ENCODE measurements at regions not wholly inside any gene's neighbourhood (a gene's known extent, or its start where the extent isn't known, plus 50 kb on each side); places are given as distances from the start of the nearest gene placed in this dataset.

DNA sequence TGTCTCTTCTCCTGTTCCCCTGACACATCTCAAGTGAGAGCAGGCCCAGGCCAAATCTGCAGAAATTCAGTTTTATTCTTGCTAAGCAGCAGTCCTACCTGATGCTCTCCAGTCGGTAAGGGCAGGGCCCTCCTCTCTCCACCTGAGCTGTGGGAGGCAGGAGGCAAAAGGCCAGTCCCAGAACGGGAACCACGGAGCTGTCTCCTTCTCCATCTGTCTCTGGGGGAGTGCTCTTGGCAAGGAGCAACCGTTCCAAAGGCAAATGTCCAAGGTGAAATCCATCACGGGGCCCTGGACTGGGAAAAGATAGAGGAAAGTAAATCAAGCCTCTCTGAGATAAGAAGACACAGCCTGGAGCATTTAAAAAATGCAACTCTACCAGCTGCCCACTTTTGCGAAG, 65.2 kb upstream of the CDON start:
- DNase-seq, result no peak

DNA sequence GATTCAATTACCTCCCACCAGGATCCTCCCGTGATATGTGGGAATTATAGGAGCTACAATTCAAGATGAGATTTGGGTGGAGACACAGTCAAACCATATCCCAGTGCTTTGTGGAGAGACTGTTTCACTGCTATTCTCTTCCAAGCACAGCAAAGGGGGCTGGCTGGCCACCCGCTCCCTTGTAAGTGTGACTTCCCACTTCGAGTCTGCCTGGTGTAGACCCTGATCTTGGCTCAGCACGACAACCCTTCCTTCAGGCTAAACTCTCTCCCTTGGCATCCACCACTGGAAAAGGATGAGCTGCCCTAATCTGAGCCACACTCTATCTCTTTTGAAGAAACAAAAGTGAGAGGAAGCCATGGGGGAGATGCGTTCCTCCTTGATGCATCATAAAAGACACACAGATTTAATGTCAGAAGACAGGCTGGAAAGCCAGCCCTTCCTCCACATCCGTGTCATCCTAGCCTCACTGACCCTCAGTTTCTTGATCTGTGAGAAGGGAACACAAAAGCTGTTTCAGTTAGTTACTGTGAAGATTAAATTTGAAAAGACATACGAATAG, 64.7 kb upstream of the CDON start:
- no peak for DNase-seq

DNA sequence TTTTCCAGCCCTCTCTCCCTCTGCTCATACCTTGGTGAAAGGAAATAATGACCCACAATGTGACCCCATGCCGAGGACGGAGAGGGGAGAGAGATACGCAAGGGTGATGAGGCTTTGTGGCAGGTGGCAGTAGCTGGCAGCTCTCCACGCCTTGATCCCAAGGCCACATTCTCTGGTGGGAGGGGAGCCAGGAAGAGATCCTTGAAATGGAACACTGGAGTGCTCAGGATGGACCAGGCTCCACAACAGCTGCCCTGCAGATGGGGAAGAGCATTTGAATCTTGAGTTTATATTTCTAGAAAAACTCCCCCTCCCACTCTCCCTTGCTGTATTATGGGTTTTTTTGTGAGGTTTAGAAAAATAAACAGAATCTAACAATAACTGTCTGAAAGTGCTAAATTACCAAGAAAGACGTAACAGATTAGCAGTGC, 61.6 kb upstream of the CDON start:
- DNase-seq, result no peak

DNA sequence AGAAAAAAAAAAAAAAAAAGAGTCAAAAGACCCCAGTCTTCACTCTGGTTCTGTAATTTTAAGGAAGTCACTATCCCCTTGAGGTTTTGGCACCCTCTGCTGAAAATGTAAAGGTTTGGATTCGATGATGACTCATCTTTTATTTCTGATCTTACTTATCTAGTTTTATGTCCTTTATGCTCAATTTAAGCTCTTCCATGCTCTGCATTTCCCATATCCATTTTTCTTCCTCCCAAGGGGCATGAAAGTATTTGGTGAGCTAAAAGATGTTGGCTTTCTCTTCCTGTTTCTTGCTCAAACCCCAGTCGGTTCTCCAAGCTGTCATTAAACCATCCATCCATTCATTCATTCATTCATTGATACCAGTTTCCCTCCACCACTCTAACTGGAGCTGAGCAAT, 61.0 kb upstream of the CDON start:
- DNase-seq, result no peak

DNA sequence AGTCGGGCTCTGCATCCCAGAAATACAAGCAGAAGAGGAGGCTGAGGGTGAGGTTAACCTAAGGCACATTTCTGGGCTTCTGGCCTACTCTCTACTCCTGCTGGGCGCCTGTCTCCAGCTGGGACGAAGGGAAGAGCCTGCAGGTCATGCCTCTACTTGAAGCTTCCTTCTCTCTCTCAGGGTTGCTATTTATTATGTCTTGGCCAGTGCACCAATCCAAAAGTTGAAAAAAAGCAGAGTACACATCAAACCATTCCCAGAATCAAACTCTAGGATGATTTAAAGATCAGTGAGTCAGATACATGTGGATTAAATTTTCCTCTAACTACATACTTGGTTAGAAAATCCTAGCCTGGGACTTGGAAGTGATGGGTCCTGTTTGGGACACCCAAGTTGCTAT, 60.2 kb upstream of the CDON start:
- no peak for DNase-seq

DNA sequence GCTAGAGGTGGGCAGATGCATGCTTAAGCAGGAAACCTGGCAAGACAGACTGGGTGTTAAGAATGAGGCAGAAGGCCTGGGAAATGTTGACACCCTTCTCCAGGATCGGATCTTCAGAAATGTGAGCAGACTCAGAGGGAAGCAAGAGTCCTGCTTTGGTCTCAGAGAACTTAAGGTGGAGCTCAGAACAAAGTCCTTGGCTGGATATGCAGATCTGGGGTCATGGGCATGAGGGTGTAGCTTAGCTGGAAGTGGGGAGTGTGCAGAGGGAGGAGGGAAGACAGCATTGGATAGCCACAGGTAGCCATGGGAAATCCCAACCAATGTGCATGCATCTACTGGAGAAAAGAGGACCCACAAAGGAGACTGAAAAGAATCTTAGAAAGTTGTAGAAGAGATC, 58.6 kb upstream of the CDON start:
- DNase-seq, result no peak

DNA sequence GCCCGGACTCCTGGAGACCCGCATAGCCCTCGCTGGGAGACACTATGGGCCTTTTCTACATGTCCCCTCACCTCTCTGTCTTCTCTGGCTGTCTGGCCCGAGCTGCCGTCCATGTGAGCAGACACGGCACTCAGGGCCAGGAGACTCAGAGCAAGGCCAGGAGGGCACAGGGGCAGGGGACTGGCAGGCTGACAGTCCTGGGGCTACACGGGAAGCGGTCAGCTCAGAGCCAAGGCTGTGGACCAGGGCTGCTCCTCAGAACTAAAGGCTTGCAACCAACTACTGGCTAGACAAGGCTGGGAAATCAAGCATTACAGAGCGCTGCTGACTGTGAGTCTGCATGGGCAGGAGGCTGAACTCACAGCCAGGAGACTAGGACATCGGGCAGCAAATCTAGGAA, 56.1 kb upstream of the CDON start:
- DNase-seq, result no peak

DNA sequence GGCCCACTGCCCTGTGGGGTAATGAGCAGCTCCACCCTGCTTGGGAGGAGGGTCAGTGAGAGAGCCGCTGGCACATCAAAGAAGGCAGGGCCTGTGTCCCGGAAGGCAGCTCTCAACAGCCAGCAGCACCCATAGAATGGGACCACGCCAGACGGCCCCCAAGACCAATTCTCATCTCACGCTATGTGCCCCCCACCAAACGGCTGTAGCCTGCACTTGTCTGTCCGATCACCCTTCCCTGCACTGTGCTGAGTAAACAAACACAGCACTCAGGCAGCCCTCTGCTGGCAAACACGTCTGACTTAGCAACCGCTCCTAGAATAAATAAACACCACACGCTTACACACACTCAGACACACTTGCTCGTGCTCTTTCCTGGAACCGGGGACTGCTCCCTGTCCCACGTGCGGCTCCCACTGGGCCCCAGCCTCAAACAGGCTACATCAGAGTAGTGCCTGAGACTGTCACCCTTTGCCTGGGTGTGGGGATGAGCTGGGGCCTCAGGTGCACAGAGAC, 53.2 kb upstream of the CDON start:
- DNase-seq, result peak; percentile 67

DNA sequence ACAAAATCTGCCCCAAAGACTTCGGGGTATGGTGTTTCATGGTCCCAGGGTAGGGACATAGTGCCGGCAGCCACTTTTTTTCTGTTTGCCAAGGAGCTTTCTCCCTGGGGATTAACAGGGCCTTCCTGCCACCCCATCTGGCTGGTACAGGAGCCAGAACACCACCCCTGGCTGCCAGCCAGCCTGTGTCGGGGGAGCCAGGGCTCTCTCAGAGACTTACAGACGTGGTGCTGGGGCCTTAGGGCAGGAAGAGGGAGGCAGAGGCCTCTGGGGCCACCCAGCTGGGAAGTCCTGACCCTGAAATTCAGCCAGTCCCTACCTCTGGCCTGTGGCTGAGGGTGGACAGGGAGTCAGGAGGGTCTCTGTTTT, 52.4 kb upstream of the CDON start:
- DNase-seq, result peak; percentile 88

DNA sequence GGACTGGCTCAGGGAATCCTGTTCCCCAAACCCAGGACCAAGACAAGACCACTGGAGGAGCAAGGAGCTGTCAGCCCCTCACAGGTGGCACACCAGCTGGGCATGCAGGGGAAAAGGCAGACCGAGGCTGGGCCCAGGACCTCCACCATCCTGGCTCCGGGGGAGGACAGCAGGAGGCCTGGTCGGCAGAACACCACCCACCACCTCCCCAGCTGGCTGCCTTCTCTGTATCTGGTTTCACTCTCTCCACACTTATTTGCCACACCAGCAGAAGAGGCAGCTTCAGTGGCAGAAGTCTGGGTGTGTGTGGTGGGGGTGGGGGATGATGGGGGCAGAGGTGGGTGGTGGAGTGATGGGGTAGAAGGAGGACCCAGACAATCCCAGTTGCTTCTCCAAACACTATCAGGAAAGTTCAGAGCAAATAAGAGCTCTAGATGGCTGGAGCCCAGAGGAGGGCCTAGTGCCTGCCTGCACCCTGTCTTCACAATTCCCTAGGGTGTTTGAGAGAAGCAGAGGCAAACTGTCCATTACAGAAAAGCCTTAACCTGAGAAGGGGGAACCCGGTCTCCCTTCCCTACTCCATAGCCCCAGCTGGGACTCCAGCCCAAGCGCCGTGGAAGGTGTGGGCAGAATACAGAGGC, 51.9 kb upstream of the CDON start:
- no peak for DNase-seq

DNA sequence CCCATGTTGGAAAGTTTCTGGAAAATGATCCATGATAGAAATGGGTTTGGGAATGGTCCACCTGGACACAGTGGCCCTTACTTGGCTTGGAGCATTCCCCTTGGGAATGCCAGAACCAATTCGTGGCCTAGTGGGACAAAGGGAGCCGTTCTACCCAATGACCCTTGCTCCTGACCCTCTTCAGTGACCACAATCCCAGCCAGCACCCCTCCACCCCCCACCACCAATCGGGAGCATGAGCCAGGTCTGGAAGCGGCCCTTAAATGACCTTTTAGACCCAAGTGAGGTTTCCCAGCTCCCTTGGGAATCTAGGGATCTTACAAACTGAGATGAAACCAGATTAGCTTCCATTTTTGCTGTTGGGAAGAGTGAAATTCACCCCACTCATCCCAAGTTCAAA, 51.3 kb upstream of the CDON start:
- DNase-seq, result no peak

DNA sequence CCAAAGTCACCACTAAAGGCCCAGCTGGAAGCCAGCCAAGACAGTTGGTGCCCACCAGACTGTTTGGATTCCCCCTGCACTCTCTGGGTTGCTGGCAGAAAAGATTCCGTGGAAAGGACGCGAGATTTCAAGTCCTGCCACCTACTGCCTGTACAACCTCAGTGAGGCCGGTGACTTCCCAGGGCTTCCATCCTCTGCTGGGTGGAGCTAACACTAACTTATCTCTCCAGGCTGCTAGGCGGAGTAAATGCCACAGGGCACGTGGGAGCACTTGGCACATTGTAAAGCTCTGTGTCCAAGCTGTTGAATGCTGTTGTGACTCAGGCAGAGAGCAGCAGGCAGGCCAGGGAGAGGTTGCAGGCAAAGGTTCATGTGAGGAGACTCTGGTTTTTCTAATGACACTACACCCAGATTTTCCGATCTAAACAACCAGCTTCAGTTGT, 50.9 kb upstream of the CDON start:
- no peak for DNase-seq

DNA sequence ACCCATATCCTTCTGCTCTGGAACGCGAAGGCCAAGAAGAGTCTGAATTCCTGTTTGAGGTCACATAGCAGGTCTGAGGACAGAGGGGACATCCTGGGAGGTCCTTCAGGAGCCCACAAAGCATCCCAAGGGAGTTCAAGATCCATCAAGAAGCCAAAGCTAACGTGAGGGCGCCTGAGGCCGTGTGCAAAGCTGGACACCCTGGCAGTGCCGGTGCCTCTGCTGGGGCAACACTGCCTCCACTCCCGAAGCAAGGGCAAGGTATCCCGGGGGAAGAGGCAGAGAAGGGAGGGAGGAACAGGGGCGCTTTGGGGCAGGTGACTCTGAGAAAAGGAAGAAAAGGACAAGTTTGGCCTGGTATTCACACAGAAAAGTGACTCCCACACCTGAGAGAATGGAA, 50.3 kb upstream of the CDON start:
- DNase-seq, result no peak

DNA sequence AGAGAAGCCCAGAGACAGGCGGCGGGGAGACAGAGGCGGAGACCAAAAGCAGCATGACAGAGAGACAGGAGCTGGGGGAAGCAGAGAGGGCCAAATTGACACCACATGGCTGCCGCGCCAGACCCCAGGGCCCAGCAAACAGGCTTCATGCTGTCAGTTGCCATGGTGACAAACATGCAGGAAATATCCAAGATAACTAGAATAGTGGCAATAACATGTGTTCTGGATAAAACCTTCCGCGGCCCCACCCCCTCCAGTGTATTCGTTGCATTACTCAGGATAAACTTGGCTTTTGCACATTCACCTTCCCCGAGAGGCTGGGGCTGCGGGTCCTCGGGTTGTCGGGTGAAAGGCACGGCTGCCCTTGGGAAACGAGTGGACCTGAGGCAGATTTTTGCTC, 49.9 kb upstream of the CDON start:
- DNase-seq, result no peak
